RWPE2 (cell line): ENCODE measurements at regions not wholly inside any gene's neighbourhood (a gene's known extent, or its start where the extent isn't known, plus 50 kb on each side); places are given as distances from the start of the nearest gene placed in this dataset.
A peak's percentile ranks its signal among the peaks of the same experiment; 100 is the strongest.

Experiments
- ATAC-seq: fragments of 200-7000 bp; cut with Tn5 transposase; 3 replicates; pipeline ENCODE4 v1.9.1; 2021; ENCODE audit warnings: low read depth
- DNase-seq: peaks from one replicate; pipeline ENCODE4 v3.0.0-alpha.2; 2020; ENCODE audit warnings: low spot score
- H3K27ac ChIP-seq: fragments of 450-650 bp; 2 replicates; pipeline ENCODE4 v1.5.1; 2017; ENCODE audit warnings: mild to moderate bottlenecking; ENCODE audit not compliant: poor library complexity, severe bottlenecking
- H3K27me3 ChIP-seq: fragments of 250-450 bp; sonication (Bioruptor Pico); 2 replicates; pipeline ENCODE4 v1.5.1; 2021; ENCODE audit warnings: mild to moderate bottlenecking, moderate library complexity; ENCODE audit not compliant: insufficient read depth, poor library complexity, severe bottlenecking
- H3K36me3 ChIP-seq: fragments of 250-450 bp; sonication (Bioruptor Pico); 2 replicates; pipeline ENCODE4 v1.5.1; 2020; ENCODE audit warnings: low read depth, mild to moderate bottlenecking, moderate library complexity
- H3K4me1 ChIP-seq: fragments of 250-450 bp; sonication (Bioruptor Pico); 2 replicates; pipeline ENCODE4 v1.5.1; 2021; ENCODE audit warnings: mild to moderate bottlenecking, moderate library complexity; ENCODE audit not compliant: insufficient read depth, poor library complexity, severe bottlenecking
- H3K4me3 ChIP-seq: fragments of 250-450 bp; sonication (Bioruptor Pico); 2 replicates; pipeline ENCODE4 v1.5.1; 2021; ENCODE audit warnings: mild to moderate bottlenecking, moderate library complexity; ENCODE audit not compliant: severe bottlenecking
- H3K9me3 ChIP-seq: fragments of 250-450 bp; sonication (Bioruptor Pico); 2 replicates; pipeline ENCODE4 v1.5.1; 2021; ENCODE audit warnings: mild to moderate bottlenecking, moderate library complexity; ENCODE audit not compliant: severe bottlenecking
- CTCF ChIP-seq: fragments of 450-650 bp; IDR thresholded peaks from one replicate; pipeline ENCODE4 v1.5.1; 2017; ENCODE audit warnings: mild to moderate bottlenecking, moderate library complexity; ENCODE audit not compliant: poor library complexity, severe bottlenecking

GRCh38 chr18:39660141-39660540 is 2094.5 kb upstream of the CELF4 start:
- ATAC-seq (no peak), DNase-seq (no peak)
- Histone ChIP-seq H3K27ac (no peak overlapping the region), H3K9me3 (peaks cover 2% of the 10 kb centered on the region), H3K36me3 (no peaks in the 10 kb centered on the region), H3K27me3 (no peaks in the 10 kb centered on the region), H3K4me3 (no peak overlapping the region), H3K4me1 (no peaks in the 10 kb centered on the region)
- no peak for TF ChIP-seq CTCF

GRCh38 chr18:39655341-39655740 is 2089.7 kb upstream of the CELF4 start:
- TF ChIP-seq CTCF, result no peak
- Histone ChIP-seq H3K4me3 (no peak overlapping the region), H3K27ac (no peak overlapping the region), H3K4me1 (no peaks in the 10 kb centered on the region), H3K9me3 (no peaks in the 10 kb centered on the region), H3K27me3 (no peaks in the 10 kb centered on the region), H3K36me3 (no peaks in the 10 kb centered on the region)
- no peak for ATAC-seq
- no peak for DNase-seq

GRCh38 chr18:39653221-39653620 is 2087.6 kb upstream of the CELF4 start:
- Histone ChIP-seq H3K27me3 (no peaks in the 10 kb centered on the region), H3K27ac (no peak overlapping the region), H3K36me3 (no peaks in the 10 kb centered on the region), H3K9me3 (no peaks in the 10 kb centered on the region), H3K4me1 (peaks cover 8% of the 10 kb centered on the region), H3K4me3 (no peak overlapping the region)
- no peak for DNase-seq
- TF ChIP-seq CTCF, result no peak
- ATAC-seq, result no peak

GRCh38 chr18:39648616-39649015 is 2083.0 kb upstream of the CELF4 start:
- H3K4me3 ChIP-seq, result no peak overlapping the region
- TF ChIP-seq CTCF, result no peak
- H3K27ac ChIP-seq, result no peak overlapping the region
- no peaks in the 10 kb centered on the region for H3K36me3 ChIP-seq
- H3K9me3 ChIP-seq, result no peaks in the 10 kb centered on the region
- DNase-seq (no peak), ATAC-seq (no peak)
- H3K27me3 ChIP-seq, result no peaks in the 10 kb centered on the region
- peaks cover 12% of the 10 kb centered on the region for H3K4me1 ChIP-seq

GRCh38 chr18:39647627-39648534 is 2082.3 kb upstream of the CELF4 start:
- Histone ChIP-seq H3K9me3 (no peaks in the 10 kb centered on the region), H3K36me3 (no peaks in the 10 kb centered on the region), H3K4me1 (peaks cover 12% of the 10 kb centered on the region), H3K27ac (no peak overlapping the region), H3K4me3 (no peak overlapping the region), H3K27me3 (no peaks in the 10 kb centered on the region)
- DNase-seq (no peak), ATAC-seq (peak; percentile 86)
- TF ChIP-seq CTCF, result no peak
